H1 (cell line): ENCODE measurements at regions not wholly inside any gene's neighbourhood (a gene's known extent, or its start where the extent isn't known, plus 50 kb on each side); places are given as distances from the start of the nearest gene placed in this dataset.

ENCODE experiments used
- CREB1 ChIP-seq: IDR thresholded peaks from 2 replicates; pipeline ENCODE4 v1.6.1; 2012; ENCODE audit warnings: inconsistent platforms
- EGR1 ChIP-seq: IDR thresholded peaks from 2 replicates; pipeline ENCODE4 v1.6.1; 2011; ENCODE audit warnings: low read depth, low read length, borderline replicate concordance
- GTF2F1 ChIP-seq: IDR thresholded peaks from 2 replicates; pipeline ENCODE4 v1.6.1; 2012; ENCODE audit warnings: low read depth, low read length, improper control_type of control experiment, borderline replicate concordance
- KDM5A ChIP-seq: fragments of 200-600 bp; IDR thresholded peaks from 2 replicates; pipeline ENCODE4 v1.7.1; 2012; ENCODE audit warnings: mild to moderate bottlenecking, low read length, inconsistent platforms, mixed read lengths
- POLR2A ChIP-seq, 2 experiments: IDR thresholded peaks; 1 replicate in 1 of 2; 2 replicates in 1 of 2; pipeline ENCODE4 v1.6.1; 2011; ENCODE audit warnings: low read depth in 2 of 2, low read length in 2 of 2, mild to moderate bottlenecking in 2 of 2; ENCODE audit errors: control extremely low read depth in 1 of 2
- POLR2AphosphoS5 ChIP-seq: IDR thresholded peaks from 2 replicates; pipeline ENCODE4 v1.6.1; 2011; ENCODE audit warnings: low read depth, low read length
- TAF1 ChIP-seq: IDR thresholded peaks from 2 replicates; pipeline ENCODE4 v1.6.1; 2011; ENCODE audit warnings: mild to moderate bottlenecking, low read depth, low read length
- YY1 ChIP-seq: IDR thresholded peaks from 2 replicates; pipeline ENCODE4 v1.6.1; 2011; ENCODE audit warnings: low read depth, mild to moderate bottlenecking, low read length

GRCh38 chr17:45585037-45585733 is 94.7 kb upstream of the PLEKHM1 start (continued):
- TF ChIP-seq CREB1 (peak; percentile 45; the same call in 1 of the 2 replicates), POLR2A (IDR thresholded peaks at IDR 0.05; ENCODE audit: control extremely low read depth in 1 of 2, low read depth in 2 of 2, low read length in 2 of 2) (peak in 1 of 2 experiments; percentile 60; a peak in 1 of 3 replicates), POLR2AphosphoS5 (peak; percentile 62; the same call in 1 of the 2 replicates), TAF1 (peak; percentile 71), KDM5A (0 out of 2 replicates have a peak, but pooled peaks have one; percentile 60), YY1 (peak; percentile 83), EGR1 (peak; percentile 54; the same call in 1 of the 2 replicates), GTF2F1 (0 out of 2 replicates have a peak, but pooled peaks have one; percentile 13)
- TF ChIP-seq, all 59 proteins: peak for 14; not testable (repeated sequence) for 45
